Skin epidermis (tissue), 12 donors: ENCODE measurements at regions not wholly inside any gene's neighbourhood (a gene's known extent, or its start where the extent isn't known, plus 50 kb on each side); places are given as distances from the start of the nearest gene placed in this dataset.

Source experiments
- H3K27ac ChIP-seq, 21 experiments: fragments of 200-600 bp; sonication (generic) in 11 of 21; one replicate each; pipeline ENCODE4 v1.5.0; 2020; ENCODE audit warnings: mild to moderate bottlenecking in 3 of 21, inconsistent platforms in 2 of 21, moderate library complexity in 2 of 21
- H3K4me3 ChIP-seq, 7 experiments: fragments of 200-600 bp; sonication (generic) in 2 of 7; one replicate each; pipeline ENCODE4 v1.5.0; 2020; ENCODE audit warnings: inconsistent platforms in 2 of 7, mild to moderate bottlenecking in 2 of 7, moderate library complexity in 1 of 7

DNA sequence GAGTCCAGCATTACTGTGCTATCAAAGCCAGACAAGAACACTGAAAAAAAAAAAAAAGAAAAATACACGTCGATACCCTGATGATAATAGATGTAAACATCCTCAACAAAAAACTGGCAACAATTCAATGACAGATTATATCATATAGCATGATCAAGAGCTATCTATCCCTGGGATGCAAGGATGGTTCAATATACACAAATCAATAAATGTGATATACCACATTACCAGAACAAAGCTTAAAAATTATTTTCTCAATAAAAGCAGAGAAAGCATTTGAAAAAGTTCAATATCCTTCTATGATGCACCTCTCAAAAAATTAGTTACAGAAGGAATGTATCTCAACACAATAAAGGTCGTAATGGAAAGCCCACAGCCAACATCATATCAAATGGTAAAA, 332.8 kb upstream of the MMADHC start:
- Histone ChIP-seq H3K27ac (no peak overlapping the region), H3K4me3 (no peak overlapping the region)

DNA sequence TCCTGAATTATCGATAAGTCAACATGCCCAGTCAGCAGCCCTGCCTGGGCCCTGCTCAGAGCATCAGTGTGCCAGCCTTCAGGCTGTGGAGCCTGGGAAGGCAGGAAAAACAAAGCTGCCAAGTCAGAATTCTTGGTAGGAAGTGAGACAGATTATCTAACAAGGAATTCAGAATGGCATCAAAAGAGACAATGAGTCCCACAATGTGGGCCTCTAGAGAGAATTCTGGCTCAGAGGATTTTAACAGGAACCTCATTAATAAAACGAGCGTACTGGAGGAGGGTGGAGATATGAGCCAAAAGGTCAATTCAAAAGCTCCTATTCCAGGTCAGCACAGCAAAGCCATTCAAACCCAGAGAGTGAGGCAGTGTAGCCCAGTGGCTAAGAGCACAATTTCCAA, 327.6 kb upstream of the MMADHC start:
- Histone ChIP-seq H3K27ac (no peak overlapping the region), H3K4me3 (no peak overlapping the region)

DNA sequence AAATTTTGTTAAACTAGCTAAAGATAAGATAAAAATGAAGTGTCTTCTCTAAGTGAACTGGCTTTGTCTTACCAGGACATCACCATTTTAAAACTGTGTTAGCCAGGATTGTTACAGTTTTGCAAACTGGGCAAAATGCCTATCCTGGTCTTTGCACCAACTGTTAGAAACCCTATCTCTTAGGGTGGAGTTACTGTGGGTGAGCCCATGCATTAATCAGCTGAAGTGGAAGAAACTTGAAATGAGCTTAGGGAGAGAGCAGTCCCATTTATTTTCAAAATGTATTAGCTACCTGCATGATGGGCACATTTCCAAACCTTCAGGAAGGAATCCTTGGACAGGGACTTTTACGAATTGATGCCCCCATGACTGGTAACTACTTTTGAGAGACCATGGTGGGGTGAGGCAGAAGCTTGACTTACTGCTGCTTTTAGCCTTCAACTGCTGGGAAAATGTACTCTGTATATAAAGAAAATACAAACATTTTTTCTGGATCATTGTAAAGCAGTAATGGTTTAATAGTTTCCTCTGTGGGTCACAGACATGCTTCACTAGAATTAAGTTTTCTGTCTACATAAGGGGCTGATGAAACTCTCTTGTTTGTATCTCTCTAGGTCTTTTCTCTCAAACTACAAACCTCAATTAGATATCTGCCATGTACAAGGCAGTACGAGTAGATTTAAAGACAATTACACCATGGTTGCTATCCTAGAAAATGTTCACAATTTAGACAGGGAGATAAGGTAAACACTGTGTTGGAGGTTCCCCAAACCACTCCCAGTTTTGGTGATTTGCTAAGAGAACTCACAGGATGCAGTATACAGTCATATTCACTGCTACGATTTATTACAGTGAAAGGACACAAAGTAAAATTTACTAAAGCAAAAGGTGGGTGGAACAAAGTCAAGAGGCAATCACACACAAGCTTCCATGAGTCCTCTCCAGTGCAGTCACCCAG, 321.4 kb upstream of the MMADHC start:
- no peak overlapping the region for H3K4me3 ChIP-seq

DNA sequence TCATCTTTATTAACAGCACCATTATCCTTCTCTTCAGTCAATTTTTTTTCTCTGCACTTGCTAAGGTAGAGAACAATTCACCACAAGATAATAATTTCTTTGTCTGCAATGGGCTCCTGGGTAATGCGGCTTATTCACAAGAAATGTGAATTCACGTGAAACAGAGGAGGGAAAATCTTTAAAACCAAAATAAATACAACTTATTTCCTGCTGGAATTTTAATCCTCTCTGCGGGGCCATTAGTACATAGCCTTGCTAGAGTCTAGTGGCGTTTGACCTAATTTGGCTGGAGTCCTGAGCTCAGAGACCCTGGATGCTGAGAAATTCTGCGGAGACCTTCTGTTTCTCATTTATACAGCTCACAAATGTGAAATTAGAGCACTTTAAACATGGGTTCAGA, 319.3 kb upstream of the MMADHC start:
- Histone ChIP-seq H3K27ac (no peak overlapping the region), H3K4me3 (no peak overlapping the region)

More for the DNA sequence above, 321.4 kb upstream of the MMADHC start:
- no peak overlapping the region for H3K27ac ChIP-seq

DNA sequence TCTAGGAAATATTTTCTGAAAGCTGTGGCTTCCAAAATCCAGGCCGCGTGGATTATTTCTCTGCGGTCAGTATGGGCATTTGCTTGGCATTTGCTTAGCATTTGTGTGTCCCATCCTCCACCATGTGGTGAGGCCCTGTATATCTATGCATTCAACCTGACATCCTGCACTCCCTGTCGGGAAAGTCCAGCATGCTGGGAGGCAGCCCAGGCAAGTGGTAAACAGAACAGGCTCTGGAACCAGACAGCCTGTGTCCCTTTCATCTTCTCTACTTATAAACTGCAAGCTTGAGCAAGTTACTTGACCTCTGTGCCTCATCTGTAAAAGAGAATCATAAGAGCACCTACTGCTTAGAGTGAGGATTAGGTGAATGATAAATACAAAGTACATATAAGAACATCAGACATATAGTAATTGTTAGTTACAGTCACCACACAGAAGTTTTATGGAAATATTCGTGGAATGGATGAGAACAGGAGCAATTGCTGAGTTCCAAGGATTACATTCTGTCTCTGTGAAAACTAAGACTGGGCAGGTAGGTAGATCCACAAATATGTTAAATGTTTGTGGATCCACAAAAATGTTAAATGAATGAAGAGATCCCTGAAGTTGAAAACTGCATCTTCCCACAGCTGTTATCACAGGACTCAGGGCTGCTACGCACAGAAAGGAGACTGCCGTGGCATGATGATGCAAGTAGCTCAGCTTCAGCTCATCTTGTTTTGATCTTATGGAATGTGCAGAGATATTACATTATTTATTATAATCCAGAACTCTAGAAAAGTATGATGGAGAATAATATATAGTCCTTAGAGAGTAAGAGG, 317.0 kb upstream of the MMADHC start:
- no peak overlapping the region for H3K27ac ChIP-seq
- no peak overlapping the region for H3K4me3 ChIP-seq

DNA sequence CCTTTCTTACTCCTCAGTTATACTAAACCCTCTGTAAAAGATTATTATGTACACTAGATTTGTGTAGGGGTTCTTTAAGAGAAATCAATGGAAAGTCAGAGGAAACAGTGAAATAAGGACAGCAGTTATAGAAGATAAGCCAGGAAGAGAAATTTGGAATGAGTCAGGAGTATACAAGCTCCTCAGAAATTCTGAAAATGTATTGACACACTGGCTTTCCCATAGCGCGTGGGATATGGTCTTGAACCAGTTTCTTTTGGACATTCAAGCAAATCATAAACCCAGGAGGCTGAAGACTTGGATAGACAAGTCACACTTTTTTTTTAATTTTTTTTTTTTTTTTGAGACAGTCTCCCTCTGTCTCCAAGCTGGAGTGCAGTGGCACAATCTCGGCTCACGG, 316.1 kb upstream of the MMADHC start:
- Histone ChIP-seq H3K27ac (no peak overlapping the region), H3K4me3 (no peak overlapping the region)

DNA sequence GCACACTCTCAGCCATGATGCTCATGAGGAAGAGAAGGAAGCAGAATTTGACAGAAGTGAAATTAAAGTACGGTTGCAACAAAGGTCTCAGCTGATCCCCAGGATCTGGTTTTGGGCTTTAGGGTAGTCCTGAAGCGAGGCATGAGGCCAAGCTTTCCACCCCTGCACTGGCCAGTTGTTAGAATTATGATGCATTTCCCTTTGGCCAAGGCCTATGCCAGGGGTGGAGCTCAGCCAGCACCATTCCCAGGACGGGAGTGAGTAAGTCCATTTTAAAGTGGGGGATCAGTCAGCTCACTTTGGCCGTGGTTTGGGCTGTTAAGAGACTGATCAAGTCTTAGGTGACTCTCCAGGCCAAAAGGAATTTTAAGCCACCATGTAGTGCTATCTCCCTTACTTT, 314.5 kb upstream of the MMADHC start:
- no peak overlapping the region for H3K4me3 ChIP-seq
- H3K27ac ChIP-seq, result no peak overlapping the region

DNA sequence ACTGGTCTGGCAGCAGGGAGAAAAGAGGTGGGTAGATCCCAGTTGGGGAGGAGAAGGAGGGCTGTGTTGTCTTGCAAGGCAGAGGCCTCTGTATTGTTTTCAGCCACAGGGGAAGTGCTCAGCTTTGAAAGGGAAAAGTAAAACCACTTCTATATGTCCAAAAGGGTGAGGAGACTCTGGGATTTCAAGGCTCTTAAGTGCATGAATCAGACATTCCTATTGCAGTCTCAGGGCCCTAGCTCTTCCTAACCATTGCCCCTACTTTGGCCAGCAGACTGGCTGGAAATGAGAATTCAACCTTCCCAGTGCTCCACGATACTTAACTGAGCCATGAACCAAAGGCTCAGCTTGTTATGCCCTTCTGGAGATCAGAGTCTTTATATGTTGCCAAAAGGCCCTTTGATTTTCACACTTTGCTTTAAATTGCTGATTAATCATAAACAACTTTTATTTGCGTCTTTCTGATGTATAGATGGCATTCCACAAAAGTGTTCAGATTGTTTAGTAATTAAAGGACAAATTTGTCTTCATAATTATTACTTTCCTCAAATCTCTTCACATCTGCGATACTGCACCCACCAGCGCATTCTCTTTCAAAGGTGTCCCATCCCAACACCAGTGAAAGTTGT, 313.8 kb upstream of the MMADHC start:
- H3K27ac ChIP-seq, result no peak overlapping the region
- H3K4me3 ChIP-seq, result no peak overlapping the region

DNA sequence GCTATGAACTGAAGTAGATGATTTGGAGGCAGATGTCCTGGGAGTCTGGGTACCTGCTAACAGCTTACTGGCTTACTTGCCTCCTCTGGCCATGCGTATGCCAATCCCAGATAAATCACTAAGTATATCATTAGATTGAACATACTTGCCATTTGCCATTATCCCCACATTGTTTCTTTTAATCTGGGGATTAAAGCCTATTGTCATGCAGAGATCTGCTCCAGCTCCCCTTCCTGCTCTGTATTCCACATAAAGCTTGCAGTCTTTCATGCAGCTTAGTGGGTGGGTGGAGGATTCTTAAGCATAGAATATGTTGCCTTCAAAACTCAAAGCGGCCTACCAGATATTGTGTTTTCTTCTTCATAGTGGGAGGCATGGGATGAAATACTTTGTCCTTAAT, 311.8 kb upstream of the MMADHC start:
- Histone ChIP-seq H3K4me3 (no peak overlapping the region), H3K27ac (no peak overlapping the region)

DNA sequence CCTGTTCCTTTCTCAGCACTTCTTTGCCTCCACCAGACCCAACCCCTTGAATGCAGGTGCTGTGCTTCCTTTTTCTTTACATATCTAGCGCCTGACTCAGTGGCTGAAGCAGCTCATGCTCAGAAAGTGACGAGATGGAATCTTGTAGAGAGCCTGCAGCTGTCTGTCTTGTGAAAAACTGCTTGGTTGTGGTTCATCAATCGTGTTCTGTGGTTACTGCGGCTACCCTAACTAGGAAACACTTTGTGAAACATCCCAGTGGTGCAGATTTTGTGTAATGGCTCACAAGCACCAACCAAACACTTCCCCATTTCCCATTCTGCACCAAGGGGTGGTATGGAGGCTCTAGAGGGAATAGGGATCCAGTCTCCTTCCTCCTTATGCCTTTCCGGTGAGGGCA, 307.2 kb upstream of the MMADHC start:
- H3K4me3 ChIP-seq, result no peak overlapping the region
- H3K27ac ChIP-seq, result no peak overlapping the region

DNA sequence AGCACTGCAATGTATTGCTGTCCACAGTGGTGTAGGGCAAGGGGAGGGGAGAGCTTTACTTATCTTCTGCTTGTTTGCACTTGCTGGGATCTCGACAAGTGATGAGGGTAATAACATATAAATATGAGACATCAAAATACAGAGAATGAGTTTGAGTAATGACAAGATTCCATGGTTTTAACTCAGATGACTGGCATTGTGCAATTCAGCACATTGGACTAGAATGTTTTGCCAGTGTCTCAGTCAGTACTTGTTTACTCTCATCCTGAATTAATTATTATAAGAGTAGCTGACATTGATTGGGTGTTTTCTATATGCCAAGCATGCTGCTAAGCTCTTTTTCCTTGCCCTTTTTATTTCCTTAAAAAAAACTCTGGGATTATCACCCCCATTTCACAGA, 306.7 kb upstream of the MMADHC start:
- Histone ChIP-seq H3K27ac (no peak overlapping the region), H3K4me3 (no peak overlapping the region)

DNA sequence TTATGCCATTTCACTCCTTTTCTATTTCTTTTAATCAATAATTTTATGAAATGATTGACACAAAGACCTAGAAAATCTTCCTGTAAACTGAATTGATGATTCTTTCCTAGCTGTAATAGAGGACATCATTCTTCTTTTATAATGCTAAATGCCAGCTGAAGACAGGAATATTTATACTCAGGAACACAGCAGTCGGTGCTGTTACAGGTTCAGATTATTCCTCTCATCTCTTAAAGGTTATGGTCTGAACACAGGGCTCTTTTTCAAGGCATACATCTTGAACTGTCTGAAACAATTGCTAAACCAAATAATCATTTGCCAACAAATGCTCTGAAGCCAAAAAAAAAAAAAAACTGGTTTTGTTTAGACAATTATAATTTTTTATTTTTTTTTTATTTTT, 305.0 kb upstream of the MMADHC start:
- Histone ChIP-seq H3K4me3 (no peak overlapping the region), H3K27ac (no peak overlapping the region)

DNA sequence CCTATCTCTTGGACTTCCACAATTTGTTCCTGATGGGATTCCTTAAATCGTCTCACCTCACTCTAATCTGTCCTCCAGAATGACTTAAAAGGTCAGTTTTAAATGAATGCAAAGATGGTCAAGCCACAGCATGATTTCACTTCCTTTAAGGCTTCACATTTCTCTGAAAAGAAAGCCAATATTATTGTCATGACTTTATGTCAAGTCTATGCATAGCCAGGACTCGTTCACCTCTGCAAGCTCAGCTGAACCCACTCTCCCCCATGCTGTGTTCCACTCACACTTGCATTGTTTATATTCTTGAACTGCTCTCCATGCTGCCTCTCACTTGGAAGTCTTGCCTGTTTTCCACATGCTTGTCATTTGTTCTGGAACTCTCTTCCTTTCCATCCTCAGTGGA, 298.4 kb upstream of the MMADHC start:
- Histone ChIP-seq H3K4me3 (no peak overlapping the region), H3K27ac (no peak overlapping the region)

DNA sequence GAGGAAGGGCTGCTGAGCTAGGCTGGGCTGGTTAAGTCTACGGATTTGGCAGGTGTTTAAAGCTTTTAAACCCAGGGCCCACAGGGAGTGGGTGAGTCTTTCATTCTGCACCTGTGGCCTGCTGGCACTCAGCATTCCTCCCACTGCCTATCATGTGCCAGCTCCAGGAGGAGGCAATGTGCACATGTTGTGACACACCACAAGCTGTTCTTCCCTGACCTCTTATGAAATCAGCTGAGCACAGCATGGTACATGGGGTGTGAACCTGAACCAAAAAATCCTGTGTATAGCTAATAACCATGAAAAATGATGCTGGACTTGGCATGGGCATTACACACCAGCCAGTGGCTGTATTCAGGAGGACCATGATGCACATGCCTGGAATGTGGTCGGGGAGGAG, 297.9 kb upstream of the MMADHC start:
- Histone ChIP-seq H3K4me3 (no peak overlapping the region), H3K27ac (no peak overlapping the region)

DNA sequence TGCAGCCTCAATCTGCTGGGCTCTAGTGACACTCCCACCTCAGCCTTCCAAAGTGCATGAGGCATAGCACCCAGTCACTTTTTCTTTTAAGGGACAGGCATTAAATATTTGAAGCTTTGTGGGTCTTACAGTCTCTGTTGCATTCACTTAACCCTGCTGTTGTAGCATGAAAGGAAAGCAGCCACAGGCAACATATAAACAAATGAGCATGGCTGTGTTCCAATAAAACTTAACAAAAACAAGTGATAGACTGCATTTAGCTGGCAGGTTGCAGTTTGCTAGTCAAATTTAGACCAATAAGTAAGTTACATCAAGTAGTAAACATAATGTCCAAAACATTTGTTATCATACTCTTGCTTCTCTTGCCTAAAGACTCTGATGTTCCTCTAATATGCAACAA, 297.3 kb upstream of the MMADHC start:
- Histone ChIP-seq H3K4me3 (no peak overlapping the region), H3K27ac (no peak overlapping the region)

DNA sequence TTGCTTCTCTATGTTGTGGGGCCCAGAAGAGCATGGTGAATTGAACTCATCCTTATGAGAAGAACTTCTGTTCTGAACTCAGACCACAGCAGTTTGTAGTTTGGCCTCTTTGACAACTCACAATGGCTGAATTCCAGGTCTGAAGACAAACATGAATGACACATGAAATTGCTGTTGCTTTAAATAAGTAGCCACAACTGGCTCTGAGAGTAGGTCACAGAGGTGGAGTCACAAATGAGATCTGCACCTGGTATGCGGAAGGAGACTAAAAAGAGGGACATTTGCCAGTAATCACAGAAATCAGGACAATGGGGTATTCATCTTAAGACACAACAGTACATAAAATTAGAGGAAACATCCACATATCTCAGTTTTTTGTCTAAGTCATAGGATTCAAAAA, 290.3 kb upstream of the MMADHC start:
- H3K4me3 ChIP-seq, result no peak overlapping the region
- H3K27ac ChIP-seq, result no peak overlapping the region

DNA sequence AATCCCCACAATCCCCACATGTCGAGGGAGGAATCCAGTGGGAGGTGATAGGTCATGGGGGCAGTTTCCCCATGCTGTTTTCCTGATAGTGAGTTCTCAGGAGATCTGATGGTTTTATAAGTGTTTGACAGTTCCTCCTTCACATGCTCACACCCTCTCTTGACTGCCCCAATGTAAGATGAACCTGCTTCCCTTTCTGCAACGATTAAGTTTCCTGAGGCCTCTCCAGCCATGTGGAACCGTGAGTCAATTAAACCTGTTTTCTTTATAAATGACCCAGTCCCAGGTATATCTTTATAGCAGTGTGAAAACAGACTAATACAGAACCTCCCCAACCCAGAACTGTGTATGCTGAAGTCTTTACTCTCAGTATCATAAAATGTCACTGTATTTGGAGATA, 289.5 kb upstream of the MMADHC start:
- Histone ChIP-seq H3K27ac (no peak overlapping the region), H3K4me3 (no peak overlapping the region)

DNA sequence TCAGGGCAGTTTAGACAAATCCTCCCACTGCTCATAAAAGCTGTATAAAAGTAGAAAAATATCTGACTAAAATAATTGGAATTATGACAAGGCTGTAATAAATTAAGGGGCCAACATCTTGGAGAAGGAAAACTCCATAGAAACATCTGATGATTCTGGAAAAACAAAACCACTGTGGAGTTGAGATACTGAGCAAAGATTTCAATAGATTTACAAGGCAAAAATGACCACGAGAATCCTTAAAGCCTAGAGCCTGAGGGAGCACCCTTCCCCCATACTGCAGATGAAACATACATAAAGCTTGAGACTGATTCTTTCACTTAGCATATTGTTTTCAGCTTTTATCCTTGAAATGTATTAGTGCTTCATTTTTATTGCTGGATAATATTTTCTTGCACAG, 286.4 kb upstream of the MMADHC start:
- Histone ChIP-seq H3K4me3 (no peak overlapping the region), H3K27ac (no peak overlapping the region)

DNA sequence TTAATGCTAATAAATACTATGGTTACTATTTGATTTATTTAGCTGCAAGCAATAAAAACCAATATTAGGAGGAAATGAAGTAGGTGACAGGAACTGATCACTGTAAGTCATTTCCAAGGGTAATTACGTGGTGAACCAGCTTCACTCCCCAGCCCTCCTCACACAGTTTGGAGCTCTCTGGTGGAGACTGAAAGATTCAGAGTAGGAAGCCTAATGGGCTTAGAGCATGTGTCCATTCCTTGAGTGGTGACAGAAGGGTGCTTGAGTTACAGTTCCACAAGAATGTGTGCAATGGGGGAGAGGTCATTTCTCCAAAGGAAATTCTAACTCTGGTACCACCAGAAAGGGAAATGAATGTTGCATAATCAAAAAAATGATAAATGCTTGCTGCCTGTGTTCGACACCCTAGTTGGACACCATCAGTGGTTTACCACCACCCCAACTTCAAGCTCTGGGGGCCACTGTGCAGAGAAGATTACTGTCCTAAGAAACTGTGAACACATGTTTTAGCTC, 285.1 kb upstream of the MMADHC start:
- peak overlapping the region in 1 of 21 experiments; percentile 6 for H3K27ac ChIP-seq
- H3K4me3 ChIP-seq, result no peak overlapping the region

DNA sequence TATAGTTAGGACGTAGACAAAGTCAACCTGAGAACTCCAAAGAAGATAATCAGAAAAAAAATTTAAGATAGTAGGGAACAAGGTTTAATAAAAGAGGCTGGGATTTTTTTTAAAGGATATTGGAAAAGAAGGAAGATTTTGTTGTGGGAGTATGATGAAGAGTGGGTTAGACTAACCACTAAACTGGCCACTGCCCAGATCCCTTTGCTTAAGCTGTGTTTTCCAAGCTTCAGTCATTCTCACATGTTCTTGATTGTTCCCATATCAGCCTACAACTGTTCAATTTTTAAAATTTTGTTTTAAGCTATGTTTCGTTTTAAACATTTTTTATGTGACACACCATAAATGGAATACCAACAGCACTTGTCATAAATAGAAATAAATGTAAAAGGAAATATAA, 284.5 kb upstream of the MMADHC start:
- no peak overlapping the region for H3K4me3 ChIP-seq
- H3K27ac ChIP-seq, result peak overlapping the region in 1 of 21 experiments; percentile 6
